Osteoblast (primary cell): ENCODE measurements at regions not wholly inside any gene's neighbourhood (a gene's known extent, or its start where the extent isn't known, plus 50 kb on each side); places are given as distances from the start of the nearest gene placed in this dataset.

ENCODE experiments used
- DNase-seq: peaks from one replicate; pipeline ENCODE4 v3.0.0; 2011; ENCODE audit warnings: low spot score, mixed read lengths; ENCODE audit not compliant: insufficient read length; ENCODE audit errors: missing footprints
- H2AFZ ChIP-seq: 2 replicates; pipeline ENCODE4 v1.6.0; 2011; ENCODE audit warnings: mild to moderate bottlenecking, low read length
- H3K27ac ChIP-seq: 2 replicates; pipeline ENCODE4 v1.5.1; 2011; ENCODE audit warnings: mild to moderate bottlenecking, low read depth, low read length, moderate library complexity
- H3K27me3 ChIP-seq: 2 replicates; pipeline ENCODE4 v1.6.0; 2012; ENCODE audit warnings: mild to moderate bottlenecking, control low read depth, inconsistent platforms, low read length, moderate library complexity; ENCODE audit not compliant: insufficient read depth
- H3K36me3 ChIP-seq: 2 replicates; pipeline ENCODE4 v1.5.1; 2011; ENCODE audit warnings: mild to moderate bottlenecking, low read length, control low read depth, moderate library complexity; ENCODE audit not compliant: insufficient read depth
- H3K4me1 ChIP-seq: 2 replicates; pipeline ENCODE4 v1.5.1; 2011; ENCODE audit warnings: mild to moderate bottlenecking, low read length, control low read depth, moderate library complexity; ENCODE audit not compliant: insufficient read depth
- H3K4me2 ChIP-seq: 2 replicates; pipeline ENCODE4 v1.6.0; 2011; ENCODE audit warnings: mild to moderate bottlenecking, low read length; ENCODE audit not compliant: insufficient read depth
- H3K4me3 ChIP-seq: fragments of 200-600 bp; sonication (generic); 3 replicates; pipeline ENCODE4 v1.5.1; 2012; ENCODE audit warnings: mild to moderate bottlenecking, low read length, inconsistent platforms; ENCODE audit not compliant: insufficient read depth
- H3K79me2 ChIP-seq: 2 replicates; pipeline ENCODE4 v1.6.0; 2012; ENCODE audit warnings: mild to moderate bottlenecking, low read length, control low read depth, inconsistent platforms; ENCODE audit not compliant: insufficient read depth
- H3K9me3 ChIP-seq: 2 replicates; pipeline ENCODE4 v1.5.1; 2011; ENCODE audit warnings: low read depth, low read length, control low read depth
- H4K20me1 ChIP-seq: 2 replicates; pipeline ENCODE4 v1.6.0; 2012; ENCODE audit warnings: mild to moderate bottlenecking, low read length, control low read depth; ENCODE audit not compliant: insufficient read depth
- TF ChIP-seq, protein P1 (sequence below): IDR thresholded peaks from 2 replicates; pipeline ENCODE4 v1.5.1; 2011; ENCODE audit warnings: mild to moderate bottlenecking, low read depth, low read length, moderate library complexity; ENCODE audit errors: extremely low read depth

DNA sequence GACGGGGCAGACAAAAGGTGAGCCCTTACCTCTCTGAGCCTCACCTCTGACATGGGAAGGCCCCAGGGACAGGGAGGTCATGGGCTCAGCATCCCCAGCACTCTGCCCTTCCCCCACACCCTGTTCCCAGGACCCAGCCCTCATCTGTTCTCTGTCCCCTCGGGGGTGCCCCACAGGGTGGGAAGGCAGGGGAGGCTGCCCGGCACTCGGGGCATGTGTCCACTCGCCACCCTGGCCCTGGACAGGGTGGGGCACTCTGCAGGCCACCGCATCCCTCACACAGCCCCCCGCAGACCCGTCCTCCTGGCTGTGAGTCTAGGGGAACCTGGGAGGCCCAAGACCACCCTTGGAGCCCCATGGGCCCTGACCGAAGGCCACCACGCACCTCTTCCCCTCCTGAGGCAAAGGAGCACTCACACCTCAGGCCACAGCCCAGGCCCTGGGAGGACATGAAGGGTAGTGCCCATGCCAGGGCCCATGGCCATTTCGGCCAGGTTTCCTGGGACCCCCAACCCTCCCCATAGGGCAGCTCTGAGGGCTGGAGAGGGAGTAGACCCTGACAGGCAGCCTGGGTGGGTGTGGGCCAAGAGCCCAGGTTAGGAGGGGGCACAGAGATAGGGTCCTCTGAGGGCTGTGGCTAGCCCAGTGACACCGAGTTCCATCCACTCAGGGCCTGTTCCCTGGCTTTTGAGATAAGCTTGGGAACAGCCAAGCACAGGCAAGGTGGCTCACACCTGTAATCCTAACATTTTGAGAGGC, 193.1 kb downstream of the IGLL1 start:
- Histone ChIP-seq H3K27me3 (no peaks in the 10 kb centered on the region), H3K4me3 (no peak overlapping the region), H3K79me2 (no peaks in the 10 kb centered on the region), H2AFZ (no peak overlapping the region), H3K4me1 (no peaks in the 10 kb centered on the region), H4K20me1 (no peaks in the 10 kb centered on the region), H3K4me2 (no peak overlapping the region), H3K36me3 (no peaks in the 10 kb centered on the region), H3K27ac (no peak overlapping the region), H3K9me3 (no peaks in the 10 kb centered on the region)
- peak; percentile 80 for DNase-seq
- TF ChIP-seq, protein P1, sequence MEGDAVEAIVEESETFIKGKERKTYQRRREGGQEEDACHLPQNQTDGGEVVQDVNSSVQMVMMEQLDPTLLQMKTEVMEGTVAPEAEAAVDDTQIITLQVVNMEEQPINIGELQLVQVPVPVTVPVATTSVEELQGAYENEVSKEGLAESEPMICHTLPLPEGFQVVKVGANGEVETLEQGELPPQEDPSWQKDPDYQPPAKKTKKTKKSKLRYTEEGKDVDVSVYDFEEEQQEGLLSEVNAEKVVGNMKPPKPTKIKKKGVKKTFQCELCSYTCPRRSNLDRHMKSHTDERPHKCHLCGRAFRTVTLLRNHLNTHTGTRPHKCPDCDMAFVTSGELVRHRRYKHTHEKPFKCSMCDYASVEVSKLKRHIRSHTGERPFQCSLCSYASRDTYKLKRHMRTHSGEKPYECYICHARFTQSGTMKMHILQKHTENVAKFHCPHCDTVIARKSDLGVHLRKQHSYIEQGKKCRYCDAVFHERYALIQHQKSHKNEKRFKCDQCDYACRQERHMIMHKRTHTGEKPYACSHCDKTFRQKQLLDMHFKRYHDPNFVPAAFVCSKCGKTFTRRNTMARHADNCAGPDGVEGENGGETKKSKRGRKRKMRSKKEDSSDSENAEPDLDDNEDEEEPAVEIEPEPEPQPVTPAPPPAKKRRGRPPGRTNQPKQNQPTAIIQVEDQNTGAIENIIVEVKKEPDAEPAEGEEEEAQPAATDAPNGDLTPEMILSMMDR = no peak

DNA sequence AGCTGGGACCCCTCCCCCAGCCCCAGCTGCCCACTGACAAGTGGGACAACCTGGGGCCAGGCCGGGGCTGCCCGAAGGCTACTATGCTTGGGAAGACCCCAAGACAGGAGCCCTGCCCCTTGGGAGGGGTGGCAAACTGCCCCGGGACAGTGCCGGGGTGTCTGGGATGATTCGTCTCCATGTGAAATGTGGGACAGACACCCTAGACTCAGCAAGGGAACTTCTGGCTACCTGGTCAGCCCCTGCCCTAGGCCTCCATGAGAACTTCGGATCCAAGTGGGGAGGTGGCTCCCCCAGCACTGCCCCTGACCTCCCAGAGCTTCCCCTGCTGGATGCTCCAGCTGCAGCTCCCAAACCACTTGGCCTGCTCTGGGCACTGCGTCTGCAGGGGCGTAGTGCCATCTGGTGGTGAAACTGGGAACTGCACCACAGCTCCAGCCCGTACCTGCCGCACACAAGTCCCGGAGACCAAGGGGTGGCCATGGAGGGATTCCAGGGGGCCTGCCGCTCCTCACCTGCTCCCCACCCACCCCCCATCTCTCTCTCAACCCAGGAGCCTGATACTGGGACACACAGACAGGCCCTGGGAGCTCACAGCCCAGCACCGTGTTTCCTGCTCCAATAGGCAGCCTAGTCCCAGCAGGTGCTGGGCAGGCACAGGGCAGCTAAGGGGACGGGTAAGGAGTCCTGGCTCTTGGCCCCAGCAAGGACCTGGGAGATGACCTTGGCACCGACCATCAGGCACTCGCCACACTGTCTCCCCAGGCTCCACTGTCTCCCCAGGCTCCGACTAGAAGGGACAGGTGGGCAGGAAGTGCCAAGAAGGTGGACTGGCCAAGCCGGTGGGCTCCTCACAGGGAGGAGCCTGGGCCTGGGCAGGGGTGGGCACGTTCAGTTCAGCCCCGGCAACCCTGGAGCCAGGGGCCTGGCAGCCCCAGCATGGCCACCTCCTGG, 194.1 kb downstream of the IGLL1 start:
- H2AFZ ChIP-seq = no peak overlapping the region
- no peaks in the 10 kb centered on the region for H3K79me2 ChIP-seq
- no peaks in the 10 kb centered on the region for H3K27me3 ChIP-seq
- no peak overlapping the region for H3K27ac ChIP-seq
- H4K20me1 ChIP-seq = no peaks in the 10 kb centered on the region
- DNase-seq = peak; percentile 100
- H3K9me3 ChIP-seq = no peaks in the 10 kb centered on the region
- no peak overlapping the region for H3K4me2 ChIP-seq
- H3K4me3 ChIP-seq = no peak overlapping the region
- TF ChIP-seq, protein P1 = peak; percentile 95
- H3K4me1 ChIP-seq = no peaks in the 10 kb centered on the region
- H3K36me3 ChIP-seq = no peaks in the 10 kb centered on the region

DNA sequence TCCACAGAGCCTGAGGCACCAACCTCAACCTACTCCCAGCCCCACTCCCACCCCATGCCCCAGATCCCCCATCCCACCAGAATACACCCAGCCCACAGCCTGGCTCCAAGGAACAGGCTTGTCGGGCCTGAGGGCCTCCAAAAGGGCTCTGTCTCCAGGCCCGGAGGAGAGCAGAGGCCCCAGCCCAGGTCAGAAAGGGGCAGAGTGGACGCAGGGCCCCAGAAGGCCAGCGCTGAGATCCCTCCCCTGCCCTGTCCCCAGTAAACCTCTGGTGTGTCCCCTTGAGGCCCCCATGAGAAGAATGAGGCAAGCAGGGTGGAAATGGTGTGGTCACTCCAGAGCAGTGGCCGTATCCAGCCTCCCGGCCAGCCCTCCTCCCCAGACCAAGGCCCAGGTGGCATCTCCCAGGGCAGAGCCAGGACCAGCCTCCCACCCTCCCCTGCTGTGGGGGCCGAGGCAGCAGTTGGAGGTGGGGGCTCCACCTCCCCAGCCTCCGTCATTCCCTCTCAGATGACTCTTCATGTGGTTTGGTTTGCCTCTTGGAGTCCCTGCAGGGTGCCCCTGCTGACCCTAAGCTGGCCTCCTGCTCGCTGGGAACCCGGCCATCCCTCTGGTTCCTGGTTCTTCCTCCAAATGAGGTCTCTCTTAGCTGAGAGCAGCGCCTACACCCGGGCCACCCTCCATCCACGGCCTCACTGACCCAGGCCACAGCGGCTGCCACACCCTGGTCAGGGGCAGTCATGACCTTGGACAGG, 195.0 kb downstream of the IGLL1 start:
- no peak overlapping the region for H3K27ac ChIP-seq
- no peaks in the 10 kb centered on the region for H4K20me1 ChIP-seq
- no peaks in the 10 kb centered on the region for H3K9me3 ChIP-seq
- H3K79me2 ChIP-seq = no peaks in the 10 kb centered on the region
- no peaks in the 10 kb centered on the region for H3K4me1 ChIP-seq
- H3K4me2 ChIP-seq = no peak overlapping the region
- no peaks in the 10 kb centered on the region for H3K36me3 ChIP-seq
- TF ChIP-seq, protein P1 = no peak
- H3K4me3 ChIP-seq = no peak overlapping the region
- no peaks in the 10 kb centered on the region for H3K27me3 ChIP-seq
- no peak overlapping the region for H2AFZ ChIP-seq
- peak; percentile 75 for DNase-seq
